K562 (cell line): ENCODE measurements at regions not wholly inside any gene's neighbourhood (a gene's known extent, or its start where the extent isn't known, plus 50 kb on each side); places are given as distances from the start of the nearest gene placed in this dataset.
A peak's percentile ranks its signal among the peaks of the same experiment; 100 is the strongest.

ENCODE experiments used
- CBFA2T2 ChIP-seq: fragments of 450-650 bp; conservative IDR thresholded peaks from 2 replicates; pipeline ENCODE4 v1.6.1; 2017; ENCODE audit warnings: mild to moderate bottlenecking
- CGGBP1 ChIP-seq: fragments of 250-450 bp; sonication (Bioruptor Pico); IDR thresholded peaks from 2 replicates; pipeline ENCODE4 v1.9.0; 2021; ENCODE audit warnings: mild to moderate bottlenecking
- DEAF1 ChIP-seq: fragments of 450-650 bp; formaldehyde crosslinking; IDR thresholded peaks from 2 replicates; pipeline ENCODE4 v1.4.0; 2020; ENCODE audit warnings: mild to moderate bottlenecking, moderate library complexity
- FOXA3 ChIP-seq, 2 experiments: fragments of 450-650 bp in 1 of 2; sonication (generic) in 1 of 2; formaldehyde crosslinking; IDR thresholded peaks in 1 of 2; conservative IDR thresholded peaks in 1 of 2; 2 replicates each; pipeline versions ENCODE4 v1.4.0 to v1.8.0; 2020 to 2022; ENCODE audit warnings: mild to moderate bottlenecking in 2 of 2, missing genetic modification reagents in 1 of 2
- IRF1 ChIP-seq: sonication (generic); formaldehyde crosslinking; IDR thresholded peaks from 2 replicates; pipeline ENCODE4 v1.8.0; 2022; ENCODE audit warnings: missing genetic modification reagents, mild to moderate bottlenecking, borderline replicate concordance
- MAFF ChIP-seq: IDR thresholded peaks from 2 replicates; pipeline ENCODE4 v1.6.1; 2012; ENCODE audit warnings: low read length, improper control_type of control experiment
- MAFK ChIP-seq: IDR thresholded peaks from 2 replicates; pipeline ENCODE4 v1.6.1; 2011; ENCODE audit warnings: low read length, improper control_type of control experiment
- MBD1 ChIP-seq: fragments of 250-450 bp; sonication (Bioruptor Pico); IDR thresholded peaks from 2 replicates; pipeline ENCODE4 v1.8.0; 2022; ENCODE audit warnings: inconsistent platforms
- RB1 ChIP-seq: fragments of 450-650 bp; IDR thresholded peaks from 2 replicates; pipeline ENCODE4 v1.6.1; 2017; ENCODE audit warnings: low read depth, mild to moderate bottlenecking
- SAFB ChIP-seq: fragments of 200-400 bp; formaldehyde crosslinking; IDR thresholded peaks from 2 replicates; pipeline ENCODE4 v1.6.1; 2017; ENCODE audit warnings: low read depth, low read length, borderline replicate concordance
- SRSF9 ChIP-seq: fragments of 200-400 bp; formaldehyde crosslinking; IDR thresholded peaks from 2 replicates; pipeline ENCODE4 v1.6.1; 2017; ENCODE audit warnings: low read depth, low read length, borderline replicate concordance
- TEAD1 ChIP-seq, 2 experiments: fragments of 450-650 bp in 1 of 2; sonication (generic) in 1 of 2; formaldehyde crosslinking; IDR thresholded peaks; 2 replicates each; pipeline versions ENCODE4 v1.4.0 to v1.8.0; 2020 to 2022; ENCODE audit warnings: mild to moderate bottlenecking in 2 of 2, missing genetic modification reagents in 1 of 2
- TGIF2 ChIP-seq: sonication (generic); formaldehyde crosslinking; IDR thresholded peaks from 2 replicates; pipeline ENCODE4 v1.8.1; 2022; ENCODE audit warnings: mild to moderate bottlenecking, missing genetic modification reagents, moderate library complexity
- ZC3H11A ChIP-seq: IDR thresholded peaks from 2 replicates; pipeline ENCODE4 v1.6.1; 2012; ENCODE audit warnings: low read depth, low read length, improper control_type of control experiment
- ZFP1 ChIP-seq: fragments of 450-650 bp; formaldehyde crosslinking; IDR thresholded peaks from 2 replicates; pipeline ENCODE4 v1.4.0; 2020; ENCODE audit warnings: mild to moderate bottlenecking, mixed read lengths
- ZNF121 ChIP-seq: sonication (generic); formaldehyde crosslinking; conservative IDR thresholded peaks from 2 replicates; pipeline ENCODE4 v1.8.0; 2022; ENCODE audit warnings: missing genetic modification reagents
- ZNF41 ChIP-seq: fragments of 250-450 bp; sonication (Bioruptor Pico); conservative IDR thresholded peaks from 2 replicates; pipeline ENCODE4 v1.4.0; 2020; ENCODE audit warnings: mild to moderate bottlenecking
- ZNF592 ChIP-seq: fragments of 450-650 bp; IDR thresholded peaks from 2 replicates; pipeline ENCODE4 v1.6.1; 2017; ENCODE audit warnings: antibody characterized with exemption, mild to moderate bottlenecking
- ZNF778 ChIP-seq: fragments of 450-650 bp; formaldehyde crosslinking; IDR thresholded peaks from 2 replicates; pipeline ENCODE4 v1.4.0; 2020; ENCODE audit warnings: mild to moderate bottlenecking, moderate library complexity

- TF ChIP-seq MBD1 (CRISPR knock-in tag) (no peak), MAFF (no peak), MAFK (no peak), ZC3H11A (no peak), TEAD1 (CRISPR knock-in tag; IDR thresholded peaks at IDR 0.05) (no peak), IRF1 (CRISPR knock-in tag) (no peak), CBFA2T2 (no peak), RB1 (peak; percentile 27; the same call in 1 of the 2 replicates), ZNF592 (no peak), ZFP1 (CRISPR knock-in tag) (no peak), ZNF121 (no peak), ZNF41 (CRISPR knock-in tag) (no peak), FOXA3 (CRISPR knock-in tag; conservative IDR thresholded peaks at IDR 0.05 in 1 of 2, IDR thresholded peaks at IDR 0.05 in 1 of 2) (no peak), ZNF778 (no peak), DEAF1 (peak; percentile 77), SAFB (no peak), TGIF2 (CRISPR knock-in tag) (no peak), CGGBP1 (CRISPR knock-in tag) (no peak), SRSF9 (no peak)
These were observed 108.8 kb downstream of the KLF13 start (continued) for GRCh38 chr15:31435261-31435911.
